Endothelial cell of umbilical vein (primary cell): ENCODE measurements at regions not wholly inside any gene's neighbourhood (a gene's known extent, or its start where the extent isn't known, plus 50 kb on each side); places are given as distances from the start of the nearest gene placed in this dataset.

Source experiments
- BruUV-seq: library from RNA; stranded (reverse); fragments of 400-500 nt; replicated peaks from 2 replicates; lab custom pipeline; 2021; lab: Mats Ljungman, UMichigan
- CTCF ChIA-PET: fragments of 300-600, 350-600 bp; sonication (Branson Sonifier 250); formaldehyde crosslinking; loops from one replicate; lab custom pipeline; 2021; ENCODE audit warnings: antibody characterized with exemption, inconsistent platforms; lab: Charles Lee
- POLR2A ChIA-PET: fragments of 300-600, 350-600 bp; sonication (Branson Sonifier 250); formaldehyde crosslinking; loops from one replicate; lab custom pipeline; 2021; ENCODE audit warnings: antibody characterized with exemption, inconsistent platforms; lab: Charles Lee
- DNase-seq: peaks from one replicate; pipeline ENCODE4 v3.0.0-alpha.2; 2011; ENCODE audit warnings: low read depth, low spot score
- FAIRE-seq: peaks from 2 replicates; lab custom pipeline; 2011; peaks lifted over from hg19 to GRCh38; lab: Jason Lieb, UNC
- H2AFZ ChIP-seq: 2 replicates; pipeline ENCODE4 v1.6.0; 2012; ENCODE audit warnings: low read depth, low read length, control low read depth, inconsistent platforms
- H3K27ac ChIP-seq: 2 replicates; pipeline ENCODE4 v1.5.1; 2011; ENCODE audit warnings: low read depth, mild to moderate bottlenecking, control low read depth, low read length, moderate library complexity; ENCODE audit not compliant: insufficient read depth
- H3K27me3 ChIP-seq, 2 experiments: 2 replicates each; pipeline versions ENCODE4 v1.6.0 to v1.6.1; 2011; ENCODE audit warnings: low read length in 2 of 2, mixed read lengths in 1 of 2; ENCODE audit not compliant: control insufficient read depth in 2 of 2, insufficient read depth in 2 of 2
- H3K36me3 ChIP-seq, 2 experiments: 2 replicates in 1 of 2; 3 replicates in 1 of 2; pipeline ENCODE4 v1.5.1; 2011; ENCODE audit warnings: low read length in 2 of 2, mild to moderate bottlenecking in 1 of 2, moderate library complexity in 1 of 2; ENCODE audit not compliant: control insufficient read depth in 2 of 2, insufficient read depth in 2 of 2; ENCODE audit errors: extremely low read depth in 1 of 2
- H3K4me1 ChIP-seq: 3 replicates; pipeline ENCODE4 v1.5.1; 2011; ENCODE audit warnings: mild to moderate bottlenecking, low read length; ENCODE audit not compliant: control insufficient read depth, insufficient read depth; ENCODE audit errors: extremely low read depth
- H3K4me2 ChIP-seq: 2 replicates; pipeline ENCODE4 v1.6.1; 2011; ENCODE audit warnings: low read length, control low read depth, mixed read lengths; ENCODE audit not compliant: insufficient read depth
- H3K4me3 ChIP-seq, 3 experiments: fragments of 200-600 bp in 1 of 3; sonication (generic), shearing (Covaris generic) in 1 of 3; replicated peaks in 1 of 3; 2 replicates each; pipeline ENCODE4 v1.5.1; 2011 to 2016; ENCODE audit warnings: control low read depth in 3 of 3, low read length in 3 of 3, mild to moderate bottlenecking in 2 of 3, inconsistent platforms in 1 of 3, low read depth in 1 of 3, moderate library complexity in 1 of 3; ENCODE audit not compliant: insufficient read depth in 1 of 3
- H3K79me2 ChIP-seq: 2 replicates; pipeline ENCODE4 v1.6.0; 2012; ENCODE audit warnings: low read length, inconsistent platforms; ENCODE audit not compliant: control insufficient read depth, insufficient read depth
- H3K9ac ChIP-seq: replicated peaks from 2 replicates; pipeline ENCODE3; 2011; ENCODE audit warnings: low read length, control low read depth; ENCODE audit not compliant: insufficient read depth; ENCODE audit errors: extremely low read depth
- H3K9me1 ChIP-seq: replicated peaks from 3 replicates; pipeline ENCODE4 v1.6.0; 2011; ENCODE audit warnings: mild to moderate bottlenecking, low read length; ENCODE audit not compliant: control insufficient read depth, insufficient read depth; ENCODE audit errors: extremely low read depth
- H3K9me3 ChIP-seq: replicated peaks from 2 replicates; pipeline ENCODE4 v1.5.1; 2012; ENCODE audit warnings: low read length, inconsistent platforms; ENCODE audit not compliant: control insufficient read depth, insufficient read depth
- H4K20me1 ChIP-seq: replicated peaks from 2 replicates; pipeline ENCODE3; 2011; ENCODE audit warnings: mild to moderate bottlenecking, low read length; ENCODE audit not compliant: control insufficient read depth, insufficient read depth; ENCODE audit errors: extremely low read depth
- EZH2 ChIP-seq: IDR thresholded peaks from 2 replicates; pipeline ENCODE4 v1.6.1; 2012; ENCODE audit warnings: borderline replicate concordance, low read depth, mild to moderate bottlenecking, moderate library complexity, low read length, inconsistent platforms; ENCODE audit not compliant: severe bottlenecking
- FOS ChIP-seq: IDR thresholded peaks from 2 replicates; pipeline ENCODE4 v1.6.1; 2011; ENCODE audit warnings: mild to moderate bottlenecking, low read length, moderate library complexity, borderline replicate concordance; ENCODE audit not compliant: insufficient read depth
- GATA2 ChIP-seq: IDR thresholded peaks from 2 replicates; pipeline ENCODE4 v1.7.0; 2011; ENCODE audit warnings: low read depth, mild to moderate bottlenecking, moderate library complexity, mixed read lengths, low read length; ENCODE audit not compliant: insufficient read length, insufficient read depth
- JUN ChIP-seq: IDR thresholded peaks from 2 replicates; pipeline ENCODE4 v1.6.1; 2011; ENCODE audit warnings: borderline replicate concordance, low read depth; ENCODE audit not compliant: insufficient read length, insufficient read depth
- MAX ChIP-seq: IDR thresholded peaks from 2 replicates; pipeline ENCODE4 v1.6.1; 2011; ENCODE audit not compliant: insufficient read depth, insufficient read length
- MYC ChIP-seq: IDR thresholded peaks from one replicate; pipeline ENCODE4 v1.6.1; 2011; ENCODE audit warnings: mild to moderate bottlenecking, low read depth, low read length
- POLR2A ChIP-seq: IDR thresholded peaks from 2 replicates; pipeline ENCODE4 v1.6.1; 2012; ENCODE audit warnings: low read depth, mild to moderate bottlenecking, control low read depth, low read length
- POLR2AphosphoS5 ChIP-seq: IDR thresholded peaks from 2 replicates; pipeline ENCODE4 v1.6.1; 2012; ENCODE audit warnings: low read depth, mild to moderate bottlenecking, control low read depth, low read length, moderate library complexity; ENCODE audit not compliant: insufficient read depth
- dilution Hi-C: fragments of 300-500 bp; cut with MboI; formaldehyde crosslinking; loops from one replicate; pipeline ENCODE4 v1.15.0; 2019; ENCODE audit warnings: low sequenced_read_pairs; ENCODE audit not compliant: extremely low pct_ligation_motif_present
- intact Hi-C: fragments of 100-400 bp; cut with micrococcal nuclease; formaldehyde crosslinking; loops from one replicate; pipeline ENCODE4 v1.10.0; 2022

DNA sequence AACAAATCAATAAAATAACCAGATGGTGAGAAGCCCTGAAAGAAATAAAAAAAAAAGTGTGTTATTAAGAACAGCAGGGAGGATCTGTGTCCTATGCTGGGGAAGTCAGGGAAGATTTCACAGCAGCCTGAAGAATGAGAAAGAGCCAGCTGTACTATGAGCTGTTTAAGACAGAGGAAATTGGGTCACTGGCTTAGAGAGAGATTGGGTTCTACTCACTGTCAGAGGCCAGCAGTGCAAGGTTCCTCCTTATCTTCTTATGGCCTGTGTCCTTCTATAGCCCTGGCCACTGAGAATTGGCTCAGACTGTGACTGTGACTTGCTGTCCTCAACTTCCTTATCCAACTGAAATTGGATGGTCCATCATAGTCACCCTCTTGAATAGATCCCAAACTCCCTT is 54.8 kb upstream of the FDX1 start:
- DNase-seq = no peak
- no peaks in the 10 kb centered on the region for H3K27me3 ChIP-seq
- H3K9me3 ChIP-seq = no peaks in the 10 kb centered on the region
- no peak overlapping the region for H2AFZ ChIP-seq
- ChIA-PET CTCF (interaction anchor here (0.8 to 2.7 kb wide), 9 partner anchors 46 to 855 kb away, joined by 3 to 44 read pairs (median 3); partner anchors contain the start of gene FDX1), POLR2A (no interaction called here)
- FAIRE-seq = no peak
- dilution Hi-C loops (no loop called here), intact Hi-C loops (loop anchor here (5.0 kb wide), 1 partner anchor 283 kb away; the partner anchor contains the start of gene ZC3H12C)
- H3K9ac ChIP-seq = no peak overlapping the region
- H3K79me2 ChIP-seq = no peaks in the 10 kb centered on the region
- no peaks in the 10 kb centered on the region for H3K9me1 ChIP-seq
- H3K4me1 ChIP-seq = peaks cover 24% of the 10 kb centered on the region
- H3K4me2 ChIP-seq = no peak overlapping the region
- peak; percentile 33 for TF ChIP-seq GATA2
- TF ChIP-seq POLR2AphosphoS5 = no peak
- TF ChIP-seq JUN = no peak
- TF ChIP-seq POLR2A = no peak
- TF ChIP-seq EZH2 = no peak
- no TSS peak for BruUV-seq
- H3K4me3 ChIP-seq = no peak overlapping the region
- H3K36me3 ChIP-seq = no peaks in the 10 kb centered on the region
- no peak overlapping the region for H3K27ac ChIP-seq
- H4K20me1 ChIP-seq = no peaks in the 10 kb centered on the region

DNA sequence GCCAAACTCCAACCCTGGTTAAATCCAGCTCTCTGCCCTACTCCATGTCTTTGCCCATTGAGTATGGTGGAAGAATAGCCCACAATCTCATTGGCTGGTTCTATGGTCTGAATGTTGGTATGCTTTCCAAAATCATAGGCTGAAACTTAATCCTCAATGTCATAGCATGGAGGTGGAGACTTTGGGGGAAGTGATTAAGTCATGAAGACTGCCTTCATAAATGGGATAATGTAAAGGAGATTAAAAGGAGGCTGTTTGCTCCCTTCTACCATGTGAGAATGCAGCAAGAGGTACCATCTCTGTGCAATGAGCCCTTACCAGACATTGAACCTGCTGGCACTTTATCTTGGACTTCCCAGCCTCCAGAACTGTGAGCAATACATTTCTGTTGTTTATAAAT is 54.4 kb upstream of the FDX1 start:
- no peaks in the 10 kb centered on the region for H4K20me1 ChIP-seq
- DNase-seq (no peak), FAIRE-seq (no peak)
- ChIA-PET CTCF (interaction anchor here (0.8 to 2.7 kb wide), 8 partner anchors 46 to 855 kb away, joined by 3 to 44 read pairs (median 4); partner anchors contain the start of gene FDX1), POLR2A (no interaction called here)
- TF ChIP-seq FOS (no peak), GATA2 (no peak), POLR2A (no peak), POLR2AphosphoS5 (no peak), MYC (no peak), JUN (no peak), MAX (no peak)
- H2AFZ ChIP-seq = no peak overlapping the region
- H3K9me3 ChIP-seq = no peaks in the 10 kb centered on the region
- no peaks in the 10 kb centered on the region for H3K27me3 ChIP-seq
- peaks cover 24% of the 10 kb centered on the region for H3K4me1 ChIP-seq
- H3K79me2 ChIP-seq = no peaks in the 10 kb centered on the region
- no peak overlapping the region for H3K9ac ChIP-seq
- no peaks in the 10 kb centered on the region for H3K9me1 ChIP-seq
- no TSS peak for BruUV-seq
- H3K4me3 ChIP-seq = no peak overlapping the region
- intact Hi-C loops (loop anchor here (5.0 kb wide), 1 partner anchor 283 kb away; the partner anchor contains the start of gene ZC3H12C), dilution Hi-C loops (no loop called here)
- no peak overlapping the region for H3K4me2 ChIP-seq
- no peak overlapping the region for H3K27ac ChIP-seq
- no peaks in the 10 kb centered on the region for H3K36me3 ChIP-seq
